ENCODE measurements at regions not wholly inside any gene's neighbourhood (a gene's known extent, or its start where the extent isn't known, plus 50 kb on each side); places are given as distances from the start of the nearest gene placed in this dataset.
A peak's percentile ranks its signal among the peaks of the same experiment; 100 is the strongest.

DNA sequence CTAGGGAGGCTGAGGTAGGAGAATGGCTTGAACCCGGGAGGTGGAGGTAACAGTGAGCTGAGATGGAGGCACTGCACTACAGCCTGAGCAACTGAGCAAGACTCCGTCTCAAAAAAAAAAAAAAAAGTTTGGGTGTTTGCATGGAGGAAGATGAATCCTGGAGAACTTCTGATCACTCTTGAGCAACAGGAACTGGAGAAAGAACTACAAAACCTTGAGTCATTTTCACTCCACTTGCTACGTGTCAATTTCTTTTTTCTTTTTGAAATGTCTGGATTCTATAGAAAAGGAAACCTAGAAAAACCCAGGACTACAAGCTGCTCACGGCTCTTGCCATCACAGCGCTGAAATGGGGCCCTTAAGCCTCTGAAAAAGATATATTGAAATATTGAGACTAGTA lies 189.6 kb upstream of the NRP1 start:
- no peak for DNase-seq
- H3K27me3 ChIP-seq (ENCODE audit: control insufficient read depth, insufficient read depth, low read length), result no peaks in the 10 kb centered on the region

DNA sequence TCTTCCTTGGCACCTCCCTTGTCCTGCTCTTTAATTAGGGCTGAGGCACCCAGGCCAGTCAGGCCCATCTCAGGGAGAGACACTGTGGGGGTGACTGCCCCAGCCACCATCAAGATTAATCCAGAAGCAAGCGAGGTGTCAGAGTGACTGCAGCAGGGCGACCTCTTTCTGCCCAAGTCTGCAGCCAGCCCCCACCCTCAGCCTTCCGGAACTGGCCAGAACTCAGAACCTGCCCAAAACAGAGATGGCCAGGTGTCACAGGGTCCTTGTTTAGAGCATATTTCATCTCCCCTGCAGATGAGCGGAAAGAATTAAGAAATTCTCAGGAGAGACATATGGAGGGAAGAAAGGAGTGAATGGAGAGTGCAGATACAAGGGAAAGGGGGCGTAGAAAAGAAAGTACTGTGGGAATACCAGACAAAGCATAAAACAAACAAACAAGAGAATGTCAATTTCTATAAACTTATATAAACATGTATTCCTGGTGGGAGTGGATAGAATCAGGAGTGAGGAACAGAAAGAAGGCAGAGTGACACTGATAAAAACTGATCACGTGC lies 188.8 kb upstream of the NRP1 start:
- no peak overlapping the region for H3K4me3 ChIP-seq (ENCODE audit: insufficient read depth, low read depth, low read length)
- no peak for DNase-seq
- no peaks in the 10 kb centered on the region for H3K27me3 ChIP-seq (ENCODE audit: control insufficient read depth, insufficient read depth, low read length)
- no peaks in the 10 kb centered on the region for H3K36me3 ChIP-seq (replicated peaks; ENCODE audit: control insufficient read depth, insufficient read depth, low read length)

More for the DNA sequence above, 189.6 kb upstream of the NRP1 start:
- Histone ChIP-seq H3K36me3 (replicated peaks; ENCODE audit: control insufficient read depth, insufficient read depth, low read length) (no peaks in the 10 kb centered on the region), H3K4me3 (ENCODE audit: insufficient read depth, low read depth, low read length) (no peak overlapping the region)

- no peaks in the 10 kb centered on the region for H3K36me3 ChIP-seq (replicated peaks; ENCODE audit: control insufficient read depth, insufficient read depth, low read length)
- no peak for DNase-seq
- no peaks in the 10 kb centered on the region for H3K27me3 ChIP-seq (ENCODE audit: control insufficient read depth, insufficient read depth, low read length)
- H3K4me3 ChIP-seq (ENCODE audit: insufficient read depth, low read depth, low read length), result no peak overlapping the region
These were observed 187.4 kb upstream of the NRP1 start for GRCh38 chr10:33521904-33522303.

DNA sequence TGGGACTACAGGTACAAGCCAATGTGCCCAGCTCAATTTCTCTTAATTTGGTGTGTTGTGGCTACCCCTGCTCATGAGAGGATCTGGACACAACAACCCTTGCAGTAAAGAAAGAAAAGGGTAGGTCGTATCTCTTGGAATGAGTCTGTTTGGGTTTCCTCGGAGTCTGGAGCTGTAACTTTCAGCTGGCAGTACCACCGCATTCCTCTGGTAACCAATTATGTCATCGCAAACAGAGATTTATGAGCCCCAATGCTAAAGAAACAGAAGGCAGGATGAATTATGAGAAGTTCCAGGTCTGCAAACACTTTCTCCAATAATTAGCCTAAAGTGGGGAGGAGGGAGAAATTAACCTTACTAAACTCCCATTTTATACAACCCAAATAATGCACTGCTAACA lies 186.6 kb upstream of the NRP1 start:
- Histone ChIP-seq H3K36me3 (replicated peaks; ENCODE audit: control insufficient read depth, insufficient read depth, low read length) (no peaks in the 10 kb centered on the region), H3K4me3 (ENCODE audit: insufficient read depth, low read depth, low read length) (no peak overlapping the region), H3K27me3 (ENCODE audit: control insufficient read depth, insufficient read depth, low read length) (no peaks in the 10 kb centered on the region)
- DNase-seq, result no peak

GRCh38 chr10:33520223-33520622 lies 185.8 kb upstream of the NRP1 start:
- Histone ChIP-seq H3K36me3 (replicated peaks; ENCODE audit: control insufficient read depth, insufficient read depth, low read length) (no peaks in the 10 kb centered on the region), H3K4me3 (ENCODE audit: insufficient read depth, low read depth, low read length) (no peak overlapping the region), H3K27me3 (ENCODE audit: control insufficient read depth, insufficient read depth, low read length) (no peaks in the 10 kb centered on the region)
- no peak for DNase-seq

GRCh38 chr10:33519130-33519860 lies 184.8 kb upstream of the NRP1 start:
- DNase-seq, result peak; percentile 39
- Histone ChIP-seq H3K36me3 (replicated peaks; ENCODE audit: control insufficient read depth, insufficient read depth, low read length) (no peaks in the 10 kb centered on the region), H3K4me3 (ENCODE audit: insufficient read depth, low read depth, low read length) (no peak overlapping the region), H3K27me3 (ENCODE audit: control insufficient read depth, insufficient read depth, low read length) (no peaks in the 10 kb centered on the region)

DNA sequence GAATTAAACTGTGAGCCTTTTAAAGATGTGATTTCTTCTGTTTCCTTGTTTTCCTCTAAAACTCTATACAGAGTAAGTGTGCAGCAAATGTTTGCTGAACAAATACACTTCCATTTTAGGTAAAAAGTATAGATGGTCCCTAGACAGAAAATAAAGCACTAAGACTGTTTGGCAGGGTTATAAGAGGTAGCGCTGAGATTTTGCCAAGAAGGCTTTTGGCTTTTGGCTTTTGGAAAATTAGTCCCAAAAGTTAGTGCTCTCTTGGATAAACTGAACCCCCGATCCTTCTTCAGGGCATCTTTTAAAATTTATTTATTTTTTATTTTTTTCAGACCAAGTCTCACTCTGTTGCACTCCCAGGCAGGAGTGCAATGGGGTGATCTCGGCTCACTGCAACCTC lies 175.7 kb upstream of the NRP1 start:
- Histone ChIP-seq H3K27me3 (ENCODE audit: control insufficient read depth, insufficient read depth, low read length) (no peaks in the 10 kb centered on the region), H3K4me3 (ENCODE audit: insufficient read depth, low read depth, low read length) (no peak overlapping the region), H3K36me3 (replicated peaks; ENCODE audit: control insufficient read depth, insufficient read depth, low read length) (no peaks in the 10 kb centered on the region)
- no peak for DNase-seq

DNA sequence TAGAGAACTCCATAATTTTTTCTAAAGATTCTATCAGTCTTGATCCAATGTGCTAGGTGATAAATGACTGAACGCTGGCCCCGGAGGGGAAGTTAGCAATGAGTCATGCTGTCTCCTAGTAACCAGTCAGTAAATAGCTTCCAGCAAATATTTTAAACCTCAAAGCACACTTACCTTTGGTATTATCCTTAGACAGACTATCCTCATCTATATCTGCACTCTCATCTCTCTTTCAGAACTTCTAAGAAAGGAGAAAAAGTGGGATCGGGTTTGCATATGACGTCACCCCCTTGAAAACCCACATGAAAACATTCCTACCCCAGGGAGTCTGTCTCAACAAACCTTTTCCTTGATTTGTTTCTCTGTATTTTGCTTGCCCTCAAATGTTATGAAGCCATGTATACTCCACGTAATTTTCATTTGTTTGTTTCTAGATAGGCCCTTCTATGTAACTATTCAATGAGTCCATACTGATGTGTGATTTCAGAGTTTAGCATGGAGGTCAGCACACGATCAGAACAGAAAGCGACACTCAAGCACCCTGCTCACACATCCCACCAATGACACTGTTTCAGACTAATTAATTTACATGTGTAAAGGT lies 174.9 kb upstream of the NRP1 start:
- DNase-seq, result no peak
- H3K4me3 ChIP-seq (ENCODE audit: insufficient read depth, low read depth, low read length), result no peak overlapping the region
- H3K27me3 ChIP-seq (ENCODE audit: control insufficient read depth, insufficient read depth, low read length), result no peaks in the 10 kb centered on the region
- H3K36me3 ChIP-seq (replicated peaks; ENCODE audit: control insufficient read depth, insufficient read depth, low read length), result no peaks in the 10 kb centered on the region

DNA sequence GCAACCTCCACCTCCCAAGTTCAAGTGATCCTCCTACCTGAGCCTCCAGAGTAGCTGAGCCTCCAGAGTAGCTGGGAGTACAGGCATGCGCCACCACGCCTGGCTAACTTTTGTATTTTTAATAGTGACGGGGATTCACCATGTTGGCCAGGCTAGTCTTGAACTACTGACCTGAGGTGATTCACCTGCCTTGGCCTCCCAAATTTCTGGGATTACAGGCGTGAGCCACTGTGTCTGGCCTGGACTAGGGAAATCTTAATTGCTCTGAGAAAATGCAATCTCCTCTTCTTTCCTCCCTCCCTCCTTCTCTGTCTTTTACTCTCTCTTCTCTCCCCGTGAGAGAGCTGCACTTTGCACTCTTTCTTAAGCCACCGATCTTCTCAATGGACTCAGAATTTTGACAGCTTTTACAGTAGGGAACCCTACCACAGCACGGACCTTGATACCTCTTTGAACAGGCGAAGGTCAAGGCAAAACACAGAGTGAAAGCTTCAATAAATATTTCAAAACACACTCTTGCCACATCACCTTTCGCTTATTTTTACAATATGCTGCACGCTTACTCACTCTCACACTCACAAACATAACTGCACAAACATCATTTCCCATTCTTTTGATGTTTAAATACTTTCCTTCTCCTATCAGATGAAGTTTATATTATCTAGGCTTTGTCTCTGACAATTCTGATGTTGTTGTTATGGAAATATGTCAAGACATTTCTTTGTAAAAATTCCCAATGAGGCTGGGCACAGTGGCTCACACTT lies 173.4 kb upstream of the NRP1 start:
- DNase-seq, result no peak
- Histone ChIP-seq H3K4me3 (ENCODE audit: insufficient read depth, low read depth, low read length) (no peak overlapping the region), H3K27me3 (ENCODE audit: control insufficient read depth, insufficient read depth, low read length) (no peaks in the 10 kb centered on the region), H3K36me3 (replicated peaks; ENCODE audit: control insufficient read depth, insufficient read depth, low read length) (no peaks in the 10 kb centered on the region)

DNA sequence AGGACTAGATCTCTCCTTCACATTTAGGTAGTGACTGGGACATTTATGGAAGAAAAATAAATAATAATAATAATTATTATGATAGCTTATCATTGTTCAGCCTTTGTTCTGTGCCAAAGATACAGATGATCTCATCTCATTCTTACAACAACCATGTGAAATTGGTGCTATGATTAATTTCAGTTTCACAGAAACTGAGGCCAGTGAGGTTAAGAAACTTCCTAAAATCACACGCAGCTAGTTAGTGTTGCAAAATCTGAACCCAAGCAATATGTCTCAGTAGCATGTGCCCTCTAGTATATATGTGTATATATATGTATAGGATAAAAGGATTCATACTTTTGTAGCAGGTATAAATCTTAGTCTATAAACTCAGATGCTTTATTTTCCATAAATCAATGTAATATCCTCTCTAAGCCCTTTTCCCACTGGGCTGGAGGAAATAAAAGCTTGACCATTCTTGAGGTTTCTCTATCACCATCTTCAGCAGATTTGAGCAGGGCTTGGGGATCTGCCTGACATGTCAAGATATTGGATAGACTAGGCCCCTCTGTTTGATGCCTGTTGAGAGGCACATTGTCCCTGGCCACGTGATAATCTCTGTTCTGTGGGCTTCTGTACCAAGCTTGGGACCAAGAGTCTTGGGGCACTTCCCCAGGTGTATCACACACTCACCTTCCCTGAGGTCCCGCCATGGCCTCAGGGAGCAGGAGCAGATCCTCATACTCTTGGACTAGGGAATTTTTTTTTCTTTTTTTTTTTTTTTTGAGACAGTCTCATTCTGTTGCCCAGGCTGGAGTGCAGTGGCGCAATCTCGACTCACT lies 172.6 kb upstream of the NRP1 start:
- Histone ChIP-seq H3K4me3 (ENCODE audit: insufficient read depth, low read depth, low read length) (no peak overlapping the region), H3K27me3 (ENCODE audit: control insufficient read depth, insufficient read depth, low read length) (no peaks in the 10 kb centered on the region), H3K36me3 (replicated peaks; ENCODE audit: control insufficient read depth, insufficient read depth, low read length) (no peaks in the 10 kb centered on the region)
- DNase-seq, result no peak

DNA sequence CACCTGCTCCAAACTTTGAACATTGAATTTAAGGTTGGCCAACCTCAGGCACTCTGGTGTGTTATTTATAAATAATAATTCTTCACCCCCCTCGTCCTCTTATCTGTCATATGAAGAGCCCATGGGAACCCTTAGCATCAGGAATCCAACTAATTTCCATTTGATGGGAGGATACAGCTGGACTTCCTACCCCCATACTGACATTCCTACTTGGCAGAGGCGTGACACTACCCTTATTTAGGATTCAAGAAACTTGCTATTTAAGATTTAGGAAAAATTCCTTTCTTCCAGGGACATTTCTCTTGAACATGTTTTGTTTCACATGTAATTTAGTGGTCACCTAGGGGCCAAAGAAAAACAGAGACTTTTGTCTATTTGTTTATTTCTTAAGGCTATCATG lies 171.9 kb upstream of the NRP1 start:
- no peak overlapping the region for H3K4me3 ChIP-seq (ENCODE audit: insufficient read depth, low read depth, low read length)
- H3K36me3 ChIP-seq (replicated peaks; ENCODE audit: control insufficient read depth, insufficient read depth, low read length), result no peaks in the 10 kb centered on the region
- H3K27me3 ChIP-seq (ENCODE audit: control insufficient read depth, insufficient read depth, low read length), result no peaks in the 10 kb centered on the region
- DNase-seq, result no peak

- no peaks in the 10 kb centered on the region for H3K36me3 ChIP-seq (replicated peaks; ENCODE audit: control insufficient read depth, insufficient read depth, low read length)
- no peaks in the 10 kb centered on the region for H3K27me3 ChIP-seq (ENCODE audit: control insufficient read depth, insufficient read depth, low read length)
- no peak overlapping the region for H3K4me3 ChIP-seq (ENCODE audit: insufficient read depth, low read depth, low read length)
- DNase-seq, result no peak
These were observed 166.7 kb upstream of the NRP1 start for GRCh38 chr10:33501161-33501560.

DNA sequence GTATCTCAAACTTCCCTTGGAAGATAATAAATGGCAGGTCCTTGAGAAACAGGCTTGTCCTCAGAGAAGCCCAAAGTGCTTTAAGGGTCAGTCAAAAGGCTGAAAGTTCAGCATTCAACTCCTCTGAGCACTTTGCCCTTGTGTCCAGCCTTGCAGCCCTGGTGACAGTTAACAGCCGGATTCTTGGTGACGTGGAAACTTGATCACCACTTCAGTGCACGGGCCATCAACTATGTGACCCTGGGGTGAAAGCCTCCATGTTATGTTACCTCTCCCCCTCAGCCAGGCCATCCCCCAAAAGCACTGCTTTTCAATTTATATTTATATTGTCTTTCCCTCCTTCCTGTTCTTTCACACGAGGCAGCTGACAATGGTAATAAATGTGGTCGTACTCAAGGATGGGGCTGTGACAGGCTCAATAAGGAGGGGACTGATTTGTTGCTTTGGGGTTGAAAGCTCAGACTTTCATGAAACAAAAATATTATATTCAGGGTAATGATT lies 164.0 kb upstream of the NRP1 start:
- no peaks in the 10 kb centered on the region for H3K36me3 ChIP-seq (replicated peaks; ENCODE audit: control insufficient read depth, insufficient read depth, low read length)
- H3K4me3 ChIP-seq (ENCODE audit: insufficient read depth, low read depth, low read length), result no peak overlapping the region
- no peaks in the 10 kb centered on the region for H3K27me3 ChIP-seq (ENCODE audit: control insufficient read depth, insufficient read depth, low read length)
- no peak for DNase-seq

- Histone ChIP-seq H3K4me3 (ENCODE audit: insufficient read depth, low read depth, low read length) (no peak overlapping the region), H3K27me3 (ENCODE audit: control insufficient read depth, insufficient read depth, low read length) (no peaks in the 10 kb centered on the region), H3K36me3 (replicated peaks; ENCODE audit: control insufficient read depth, insufficient read depth, low read length) (no peaks in the 10 kb centered on the region)
- DNase-seq, result no peak
These were observed 162.9 kb upstream of the NRP1 start for GRCh38 chr10:33497338-33497737.

Measured in H7 (cell line).